ENCODE measurements at regions not wholly inside any gene's neighbourhood (a gene's known extent, or its start where the extent isn't known, plus 50 kb on each side); places are given as distances from the start of the nearest gene placed in this dataset.
"Not testable (repeated sequence)": the region's sequence is repeated elsewhere in the genome, so short reads cannot be mapped to it uniquely, and the experiment has no call there.

DNA sequence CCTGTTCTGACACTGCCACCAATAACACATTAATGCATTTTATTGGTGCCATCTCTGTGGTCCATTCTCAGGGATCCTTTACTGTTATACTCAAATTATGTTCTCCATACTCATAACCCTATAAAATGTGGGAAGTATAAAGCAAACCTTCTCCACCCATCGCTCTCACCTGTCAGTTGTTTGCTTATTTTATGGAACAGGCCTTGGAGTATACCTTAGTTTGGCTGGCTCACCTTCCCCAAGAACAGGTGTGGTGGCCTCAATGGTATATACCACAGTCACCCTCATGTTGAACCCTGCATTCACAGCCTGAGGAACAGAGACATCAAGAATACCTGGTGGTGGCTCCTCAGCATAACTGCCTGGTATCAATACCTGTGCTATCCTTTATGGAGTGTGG, 308.4 kb upstream of the STXBP6 start:
- TF ChIP-seq, protein P1, sequence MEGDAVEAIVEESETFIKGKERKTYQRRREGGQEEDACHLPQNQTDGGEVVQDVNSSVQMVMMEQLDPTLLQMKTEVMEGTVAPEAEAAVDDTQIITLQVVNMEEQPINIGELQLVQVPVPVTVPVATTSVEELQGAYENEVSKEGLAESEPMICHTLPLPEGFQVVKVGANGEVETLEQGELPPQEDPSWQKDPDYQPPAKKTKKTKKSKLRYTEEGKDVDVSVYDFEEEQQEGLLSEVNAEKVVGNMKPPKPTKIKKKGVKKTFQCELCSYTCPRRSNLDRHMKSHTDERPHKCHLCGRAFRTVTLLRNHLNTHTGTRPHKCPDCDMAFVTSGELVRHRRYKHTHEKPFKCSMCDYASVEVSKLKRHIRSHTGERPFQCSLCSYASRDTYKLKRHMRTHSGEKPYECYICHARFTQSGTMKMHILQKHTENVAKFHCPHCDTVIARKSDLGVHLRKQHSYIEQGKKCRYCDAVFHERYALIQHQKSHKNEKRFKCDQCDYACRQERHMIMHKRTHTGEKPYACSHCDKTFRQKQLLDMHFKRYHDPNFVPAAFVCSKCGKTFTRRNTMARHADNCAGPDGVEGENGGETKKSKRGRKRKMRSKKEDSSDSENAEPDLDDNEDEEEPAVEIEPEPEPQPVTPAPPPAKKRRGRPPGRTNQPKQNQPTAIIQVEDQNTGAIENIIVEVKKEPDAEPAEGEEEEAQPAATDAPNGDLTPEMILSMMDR (IDR thresholded peaks at IDR 0.05; ENCODE audit: low read length, missing control alignments): no peak
- DNase-seq (ENCODE audit: low read depth): no peak
- H3K4me3 ChIP-seq (replicated peaks; ENCODE audit: low read depth, low read length): no peak overlapping the region

DNA sequence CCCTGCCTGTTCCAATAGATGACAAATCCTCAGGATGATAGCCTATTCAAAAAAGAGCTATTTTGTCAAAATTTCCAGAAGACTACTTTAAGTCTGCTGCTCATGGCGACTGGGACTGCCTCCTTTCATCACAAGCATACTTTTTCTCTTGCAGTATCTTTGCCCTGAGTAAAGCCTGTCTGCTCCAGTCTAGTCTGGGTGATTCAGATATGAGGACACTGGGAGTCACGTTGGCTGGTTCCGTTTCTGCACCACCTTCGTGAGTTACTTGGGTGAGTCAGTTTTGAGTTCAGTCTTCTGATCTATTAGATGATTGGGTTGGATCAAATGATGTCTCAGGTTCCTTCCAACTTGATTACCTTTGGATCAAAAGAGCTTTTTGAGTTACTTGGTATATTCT, 301.3 kb upstream of the STXBP6 start:
- no peak for DNase-seq (ENCODE audit: low read depth)
- no peak overlapping the region for H3K4me3 ChIP-seq (replicated peaks; ENCODE audit: low read depth, low read length)
- TF ChIP-seq, protein P1 (IDR thresholded peaks at IDR 0.05; ENCODE audit: low read length, missing control alignments): no peak

DNA sequence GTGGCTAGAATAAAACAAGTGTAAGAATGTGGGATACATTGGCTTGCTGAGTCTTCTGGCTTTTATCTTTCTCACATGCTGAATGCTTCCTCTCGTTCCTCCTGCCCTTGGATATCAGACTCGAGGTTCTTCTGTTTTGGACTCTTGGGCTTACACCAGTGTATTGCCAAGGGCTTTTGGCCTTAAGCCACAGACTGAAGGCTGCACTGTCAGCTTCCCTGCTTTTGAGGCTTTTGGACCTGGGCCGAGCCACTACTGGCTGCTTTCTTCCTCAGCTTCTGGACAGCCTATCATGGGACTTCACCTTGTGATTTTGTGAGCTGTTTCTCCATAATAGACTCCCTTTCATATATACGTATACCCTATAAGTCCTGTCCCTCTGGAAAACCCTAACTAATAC, 300.9 kb upstream of the STXBP6 start:
- no peak for DNase-seq (ENCODE audit: low read depth)
- TF ChIP-seq, protein P1 (IDR thresholded peaks at IDR 0.05; ENCODE audit: low read length, missing control alignments): no peak
- H3K4me3 ChIP-seq (replicated peaks; ENCODE audit: low read depth, low read length): no peak overlapping the region

DNA sequence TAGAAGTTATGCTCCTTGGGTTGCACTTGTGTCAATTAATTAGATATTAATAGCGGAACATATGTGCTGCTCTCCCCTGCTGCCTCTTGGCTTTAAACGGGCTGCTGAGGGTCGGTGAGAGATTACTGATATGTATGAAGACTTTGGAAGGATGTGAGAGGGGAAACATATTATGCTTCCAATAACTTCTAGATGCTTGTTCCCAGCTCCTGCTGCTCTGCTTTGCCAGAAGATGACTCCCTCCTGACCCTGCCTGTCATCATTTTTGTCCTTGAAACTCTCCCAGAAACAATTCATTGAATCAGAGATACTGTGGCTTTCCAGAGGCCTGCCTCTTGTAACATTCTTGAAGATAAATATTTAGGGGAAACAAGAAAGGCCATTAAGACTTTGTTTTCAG, 300.1 kb upstream of the STXBP6 start:
- DNase-seq (ENCODE audit: low read depth): no peak
- TF ChIP-seq, protein P1 (IDR thresholded peaks at IDR 0.05; ENCODE audit: low read length, missing control alignments): no peak
- no peak overlapping the region for H3K4me3 ChIP-seq (replicated peaks; ENCODE audit: low read depth, low read length)

DNA sequence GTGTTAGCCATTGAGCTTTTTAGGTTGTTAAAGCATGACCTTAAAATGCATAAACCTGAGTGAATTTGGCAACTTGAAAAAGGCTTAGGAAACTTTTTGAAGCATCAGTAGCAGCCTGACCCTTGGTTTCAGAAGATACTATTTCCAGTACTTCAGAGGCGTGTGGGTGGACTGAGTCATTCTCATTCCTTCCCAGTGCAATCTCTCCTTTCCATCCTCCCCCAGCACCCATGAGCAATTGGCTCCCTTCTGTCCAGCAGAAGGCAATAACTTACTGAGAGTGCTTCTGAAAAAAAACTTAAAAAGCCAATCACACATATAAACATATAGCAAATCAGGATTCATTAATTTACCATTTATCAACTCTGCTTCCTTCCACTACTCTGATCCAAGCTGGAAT, 299.3 kb upstream of the STXBP6 start:
- H3K4me3 ChIP-seq (replicated peaks; ENCODE audit: low read depth, low read length): no peak overlapping the region
- TF ChIP-seq, protein P1 (IDR thresholded peaks at IDR 0.05; ENCODE audit: low read length, missing control alignments): no peak
- DNase-seq (ENCODE audit: low read depth): peak; percentile 2

DNA sequence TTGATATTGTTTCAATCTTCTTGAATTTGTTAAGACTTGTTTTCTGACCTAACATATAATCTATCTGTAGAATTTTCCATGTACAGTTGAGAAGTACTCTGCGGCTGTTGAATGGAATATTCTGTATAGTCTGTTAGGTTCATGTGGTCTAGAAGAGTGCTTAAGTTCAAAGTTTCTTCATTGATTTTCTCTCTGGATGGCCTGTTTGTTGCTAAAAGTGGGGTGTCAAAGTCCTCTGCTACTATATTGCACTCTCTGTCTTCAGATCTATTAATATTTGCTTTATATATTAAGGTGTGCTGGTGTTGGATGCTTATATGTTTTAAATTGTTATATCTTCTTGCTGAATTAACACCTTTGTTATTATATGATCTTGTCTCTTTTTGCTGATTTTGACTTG, 290.9 kb upstream of the STXBP6 start:
- TF ChIP-seq, protein P1 (IDR thresholded peaks at IDR 0.05; ENCODE audit: low read length, missing control alignments): no peak
- no peak overlapping the region for H3K4me3 ChIP-seq (replicated peaks; ENCODE audit: low read depth, low read length)
- no peak for DNase-seq (ENCODE audit: low read depth)

DNA sequence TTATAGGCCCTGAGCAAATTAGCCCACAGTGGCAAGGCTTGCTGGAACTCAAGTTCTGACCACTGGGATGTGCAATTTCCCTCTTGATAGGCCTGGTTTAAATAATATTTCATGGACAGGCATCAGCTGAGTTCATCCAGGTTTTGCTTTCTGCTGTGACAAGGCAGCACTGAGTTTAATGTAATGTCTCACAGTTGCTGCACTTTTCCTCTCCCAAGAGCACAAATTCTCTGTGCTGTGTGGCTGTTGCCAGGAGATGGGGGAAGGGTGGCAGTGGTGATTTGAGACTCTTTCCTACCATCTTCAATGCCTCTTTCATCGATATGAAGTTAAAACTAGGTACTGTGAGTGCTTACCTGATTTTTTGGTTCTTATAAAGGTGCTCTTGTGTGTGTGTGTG, 272.8 kb upstream of the STXBP6 start:
- TF ChIP-seq, protein P1 (IDR thresholded peaks at IDR 0.05; ENCODE audit: low read length, missing control alignments): no peak
- no peak for DNase-seq (ENCODE audit: low read depth)
- no peak overlapping the region for H3K4me3 ChIP-seq (replicated peaks; ENCODE audit: low read depth, low read length)

DNA sequence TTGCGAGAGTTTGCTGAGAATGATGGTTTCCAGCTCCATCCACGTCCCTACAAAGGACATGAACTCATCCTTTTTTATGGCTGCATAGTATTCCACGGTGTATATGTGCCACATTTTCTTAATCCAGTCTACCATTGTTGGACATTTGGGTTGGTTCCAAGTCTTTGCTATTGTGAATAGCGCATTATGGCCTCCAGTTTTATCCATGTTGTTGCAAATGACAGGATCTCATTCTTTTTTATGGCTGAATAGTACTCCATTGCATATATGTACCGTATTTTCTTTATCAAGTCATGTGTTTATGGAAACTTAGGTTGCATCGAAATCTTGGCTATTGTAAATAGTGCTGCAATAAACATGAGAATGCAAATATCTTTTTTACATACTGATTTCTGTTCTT, 266.1 kb upstream of the STXBP6 start:
- not testable (repeated sequence) for DNase-seq (ENCODE audit: low read depth); H3K4me3 ChIP-seq (replicated peaks; ENCODE audit: low read depth, low read length)

All from fibroblast of pulmonary artery (primary cell).